OCI-LY1 (cell line): ENCODE measurements at regions not wholly inside any gene's neighbourhood (a gene's known extent, or its start where the extent isn't known, plus 50 kb on each side); places are given as distances from the start of the nearest gene placed in this dataset.

ENCODE experiments used
- CTCF ChIP-seq: fragments of 200-600 bp; sonication (generic), shearing (Covaris generic); IDR thresholded peaks from 2 replicates; pipeline ENCODE4 v1.5.1; 2017; ENCODE audit warnings: mild to moderate bottlenecking, antibody characterized with exemption, low read length, moderate library complexity, mixed read lengths
- EZH2 ChIP-seq: fragments of 200-600 bp; sonication (generic), shearing (Covaris generic); IDR thresholded peaks from 2 replicates; pipeline ENCODE4 v1.8.0; 2017; ENCODE audit warnings: borderline replicate concordance, mixed run types, mild to moderate bottlenecking, antibody characterized with exemption, low read length, moderate library complexity, mixed read lengths

- TF ChIP-seq CTCF, result no peak
- TF ChIP-seq EZH2, result no peak
Observed at GRCh38 chr13:107364658-107365057, 796.7 kb upstream of the ARGLU1 start.
